ENCODE measurements at regions not wholly inside any gene's neighbourhood (a gene's known extent, or its start where the extent isn't known, plus 50 kb on each side); places are given as distances from the start of the nearest gene placed in this dataset.

DNA sequence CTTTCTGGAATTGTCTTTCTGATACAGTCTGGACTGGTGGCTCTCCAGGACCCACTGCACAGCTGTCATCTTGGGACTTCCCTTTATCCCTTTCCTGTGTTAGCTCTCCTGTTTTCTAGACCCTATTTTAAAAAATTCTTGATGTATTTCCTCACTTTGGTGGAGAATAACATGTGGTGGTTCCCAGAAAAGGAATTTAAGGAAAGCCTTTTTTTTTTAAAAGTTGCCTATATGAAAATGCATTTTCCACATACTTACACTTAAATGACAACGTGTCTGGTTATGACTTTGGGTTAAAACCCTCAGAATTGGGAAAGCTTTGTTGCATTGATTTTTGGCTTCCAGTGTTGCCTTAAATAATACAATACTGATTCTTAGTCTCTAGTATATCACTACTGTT, 400.7 kb downstream of the TMEM135 start:
- TF ChIP-seq CTCF (IDR thresholded peaks at IDR 0.05) (no peak), POLR2A (IDR thresholded peaks at IDR 0.05) (no peak)
